Vagina (tissue), 2 donors: ENCODE measurements at regions not wholly inside any gene's neighbourhood (a gene's known extent, or its start where the extent isn't known, plus 50 kb on each side); places are given as distances from the start of the nearest gene placed in this dataset.

Experiments
- POLR2A ChIP-seq, 2 donors: fragments of 450-650 bp; IDR thresholded peaks; one replicate each; pipeline ENCODE4 v1.6.1; 2017; ENCODE audit warnings: antibody characterized with exemption in 2 of 2, mild to moderate bottlenecking in 2 of 2, moderate library complexity in 2 of 2
- POLR2AphosphoS5 ChIP-seq, 2 donors: sonication (generic); formaldehyde crosslinking; IDR thresholded peaks; one replicate each; pipeline ENCODE4 v1.9.0; 2017; ENCODE audit warnings: antibody characterized with exemption in 2 of 2, mild to moderate bottlenecking in 2 of 2, low read depth in 1 of 2; ENCODE audit not compliant: insufficient read depth in 1 of 2
- TF ChIP-seq, protein P1 (sequence below), 3 experiments: fragments of 450-650 bp in 2 of 3; fragments of 200-600 bp in 1 of 3; sonication (generic) in 1 of 3; IDR thresholded peaks; one replicate each; pipeline ENCODE4 v1.5.1; 2017 to 2019; ENCODE audit warnings: antibody characterized with exemption in 3 of 3, mild to moderate bottlenecking in 2 of 3, moderate library complexity in 2 of 3

DNA sequence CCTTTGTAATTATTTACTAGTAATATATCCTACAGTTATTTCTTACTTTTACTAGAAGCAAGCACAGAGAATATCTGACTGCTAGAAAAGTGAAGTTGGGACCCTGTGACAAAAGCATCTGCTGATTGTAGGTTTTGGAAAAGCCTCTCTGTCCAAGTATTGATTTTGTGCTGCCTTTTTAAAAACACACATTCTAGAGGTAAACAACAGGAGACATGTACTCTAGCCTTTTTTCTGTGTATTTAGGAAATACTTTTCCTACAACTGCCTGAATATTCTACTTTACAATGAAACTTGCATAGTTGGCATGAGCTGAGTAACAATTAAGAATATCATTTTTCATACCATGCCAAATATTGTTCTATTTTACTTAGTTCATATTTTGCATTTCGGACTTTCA is 1249.0 kb downstream of the SLC16A7 start:
- TF ChIP-seq, protein P1, sequence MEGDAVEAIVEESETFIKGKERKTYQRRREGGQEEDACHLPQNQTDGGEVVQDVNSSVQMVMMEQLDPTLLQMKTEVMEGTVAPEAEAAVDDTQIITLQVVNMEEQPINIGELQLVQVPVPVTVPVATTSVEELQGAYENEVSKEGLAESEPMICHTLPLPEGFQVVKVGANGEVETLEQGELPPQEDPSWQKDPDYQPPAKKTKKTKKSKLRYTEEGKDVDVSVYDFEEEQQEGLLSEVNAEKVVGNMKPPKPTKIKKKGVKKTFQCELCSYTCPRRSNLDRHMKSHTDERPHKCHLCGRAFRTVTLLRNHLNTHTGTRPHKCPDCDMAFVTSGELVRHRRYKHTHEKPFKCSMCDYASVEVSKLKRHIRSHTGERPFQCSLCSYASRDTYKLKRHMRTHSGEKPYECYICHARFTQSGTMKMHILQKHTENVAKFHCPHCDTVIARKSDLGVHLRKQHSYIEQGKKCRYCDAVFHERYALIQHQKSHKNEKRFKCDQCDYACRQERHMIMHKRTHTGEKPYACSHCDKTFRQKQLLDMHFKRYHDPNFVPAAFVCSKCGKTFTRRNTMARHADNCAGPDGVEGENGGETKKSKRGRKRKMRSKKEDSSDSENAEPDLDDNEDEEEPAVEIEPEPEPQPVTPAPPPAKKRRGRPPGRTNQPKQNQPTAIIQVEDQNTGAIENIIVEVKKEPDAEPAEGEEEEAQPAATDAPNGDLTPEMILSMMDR (IDR thresholded peaks at IDR 0.05) = no peak
- TF ChIP-seq POLR2A (IDR thresholded peaks at IDR 0.05) (no peak), POLR2AphosphoS5 (IDR thresholded peaks at IDR 0.05; ENCODE audit: insufficient read depth in 1 of 2, low read depth in 1 of 2) (no peak)
